SK-N-SH (cell line): ENCODE measurements at regions not wholly inside any gene's neighbourhood (a gene's known extent, or its start where the extent isn't known, plus 50 kb on each side); places are given as distances from the start of the nearest gene placed in this dataset.

ENCODE experiments used
- CHD2 ChIP-seq: fragments of 150-350 bp; IDR thresholded peaks from 2 replicates; pipeline ENCODE4 v1.6.1; 2018; ENCODE audit warnings: low read length; ENCODE audit not compliant: partially characterized antibody
- EP300 ChIP-seq, 2 experiments: IDR thresholded peaks; 2 replicates each; pipeline versions ENCODE4 v1.4.0 to v1.6.1; 2012; ENCODE audit warnings: borderline replicate concordance in 1 of 2, low read depth in 1 of 2, low read length in 1 of 2
- GABPA ChIP-seq: IDR thresholded peaks from 2 replicates; pipeline ENCODE4 v1.4.0; 2012; ENCODE audit warnings: low read depth, mild to moderate bottlenecking
- MEF2A ChIP-seq: IDR thresholded peaks from 2 replicates; pipeline ENCODE4 v1.4.0; 2012; ENCODE audit warnings: low read depth, borderline replicate concordance
- NFIC ChIP-seq: IDR thresholded peaks from 2 replicates; pipeline ENCODE4 v1.4.0; 2012; ENCODE audit warnings: borderline replicate concordance
- POLR2AphosphoS5 ChIP-seq: IDR thresholded peaks from 2 replicates; pipeline ENCODE4 v1.6.1; 2012; ENCODE audit warnings: low read depth, low read length
- RAD21 ChIP-seq: IDR thresholded peaks from 2 replicates; pipeline ENCODE4 v1.6.1; 2012; ENCODE audit warnings: mild to moderate bottlenecking, low read length
- RFX5 ChIP-seq: IDR thresholded peaks from 2 replicates; pipeline ENCODE4 v1.6.1; 2012; ENCODE audit warnings: mild to moderate bottlenecking, improper control_type of control experiment, low read length
- TAF1 ChIP-seq: IDR thresholded peaks from 2 replicates; pipeline ENCODE4 v1.6.1; 2012; ENCODE audit warnings: low read depth, mild to moderate bottlenecking, low read length, moderate library complexity, borderline replicate concordance
- TF ChIP-seq, protein P1 (sequence below): IDR thresholded peaks from 2 replicates; pipeline ENCODE4 v1.4.0; 2012; ENCODE audit warnings: low read depth
- TF ChIP-seq, protein P2 (sequence below): IDR thresholded peaks from 2 replicates; pipeline ENCODE4 v1.4.0; 2012; ENCODE audit warnings: low read depth, borderline replicate concordance
- TF ChIP-seq, protein P3 (sequence below): fragments of 200-600 bp; sonication (generic); IDR thresholded peaks from 2 replicates; pipeline ENCODE4 v1.6.1; 2017; ENCODE audit warnings: antibody characterized with exemption, mild to moderate bottlenecking, moderate library complexity
- TF ChIP-seq, protein P4 (sequence below): IDR thresholded peaks from 2 replicates; pipeline ENCODE4; 2012

DNA sequence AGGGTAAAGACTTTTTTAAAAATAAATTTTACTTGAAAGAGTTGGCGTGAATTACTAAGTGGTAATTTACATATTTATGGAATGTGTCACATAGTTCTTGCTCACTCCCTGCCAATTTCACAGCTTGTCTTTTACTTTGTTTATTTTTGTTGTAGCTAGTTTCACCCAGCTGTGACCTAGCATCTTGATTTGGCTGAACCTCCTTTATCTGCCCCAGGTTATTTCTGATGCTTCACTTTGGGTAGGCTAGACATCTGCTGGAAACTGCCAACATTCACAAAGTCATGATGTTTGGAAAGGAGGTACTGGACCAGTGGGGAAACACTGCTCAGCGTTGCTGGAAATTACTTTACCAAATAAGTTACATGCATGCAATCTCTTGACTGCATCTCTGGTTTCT lies 1676.0 kb upstream of the RAG2 start:
- TF ChIP-seq RFX5 (no peak), POLR2AphosphoS5 (no peak), CHD2 (no peak), TAF1 (no peak), EP300 (IDR thresholded peaks at IDR 0.05; ENCODE audit: borderline replicate concordance in 1 of 2, low read depth in 1 of 2, low read length in 1 of 2) (no peak), MEF2A (no peak), NFIC (no peak), RAD21 (no peak), GABPA (no peak)
- TF ChIP-seq, protein P1, sequence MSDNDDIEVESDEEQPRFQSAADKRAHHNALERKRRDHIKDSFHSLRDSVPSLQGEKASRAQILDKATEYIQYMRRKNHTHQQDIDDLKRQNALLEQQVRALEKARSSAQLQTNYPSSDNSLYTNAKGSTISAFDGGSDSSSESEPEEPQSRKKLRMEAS = no peak
- TF ChIP-seq, protein P2, sequence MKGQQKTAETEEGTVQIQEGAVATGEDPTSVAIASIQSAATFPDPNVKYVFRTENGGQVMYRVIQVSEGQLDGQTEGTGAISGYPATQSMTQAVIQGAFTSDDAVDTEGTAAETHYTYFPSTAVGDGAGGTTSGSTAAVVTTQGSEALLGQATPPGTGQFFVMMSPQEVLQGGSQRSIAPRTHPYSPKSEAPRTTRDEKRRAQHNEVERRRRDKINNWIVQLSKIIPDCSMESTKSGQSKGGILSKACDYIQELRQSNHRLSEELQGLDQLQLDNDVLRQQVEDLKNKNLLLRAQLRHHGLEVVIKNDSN = no peak
- TF ChIP-seq, protein P3, sequence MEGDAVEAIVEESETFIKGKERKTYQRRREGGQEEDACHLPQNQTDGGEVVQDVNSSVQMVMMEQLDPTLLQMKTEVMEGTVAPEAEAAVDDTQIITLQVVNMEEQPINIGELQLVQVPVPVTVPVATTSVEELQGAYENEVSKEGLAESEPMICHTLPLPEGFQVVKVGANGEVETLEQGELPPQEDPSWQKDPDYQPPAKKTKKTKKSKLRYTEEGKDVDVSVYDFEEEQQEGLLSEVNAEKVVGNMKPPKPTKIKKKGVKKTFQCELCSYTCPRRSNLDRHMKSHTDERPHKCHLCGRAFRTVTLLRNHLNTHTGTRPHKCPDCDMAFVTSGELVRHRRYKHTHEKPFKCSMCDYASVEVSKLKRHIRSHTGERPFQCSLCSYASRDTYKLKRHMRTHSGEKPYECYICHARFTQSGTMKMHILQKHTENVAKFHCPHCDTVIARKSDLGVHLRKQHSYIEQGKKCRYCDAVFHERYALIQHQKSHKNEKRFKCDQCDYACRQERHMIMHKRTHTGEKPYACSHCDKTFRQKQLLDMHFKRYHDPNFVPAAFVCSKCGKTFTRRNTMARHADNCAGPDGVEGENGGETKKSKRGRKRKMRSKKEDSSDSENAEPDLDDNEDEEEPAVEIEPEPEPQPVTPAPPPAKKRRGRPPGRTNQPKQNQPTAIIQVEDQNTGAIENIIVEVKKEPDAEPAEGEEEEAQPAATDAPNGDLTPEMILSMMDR = no peak
- TF ChIP-seq, protein P4, sequence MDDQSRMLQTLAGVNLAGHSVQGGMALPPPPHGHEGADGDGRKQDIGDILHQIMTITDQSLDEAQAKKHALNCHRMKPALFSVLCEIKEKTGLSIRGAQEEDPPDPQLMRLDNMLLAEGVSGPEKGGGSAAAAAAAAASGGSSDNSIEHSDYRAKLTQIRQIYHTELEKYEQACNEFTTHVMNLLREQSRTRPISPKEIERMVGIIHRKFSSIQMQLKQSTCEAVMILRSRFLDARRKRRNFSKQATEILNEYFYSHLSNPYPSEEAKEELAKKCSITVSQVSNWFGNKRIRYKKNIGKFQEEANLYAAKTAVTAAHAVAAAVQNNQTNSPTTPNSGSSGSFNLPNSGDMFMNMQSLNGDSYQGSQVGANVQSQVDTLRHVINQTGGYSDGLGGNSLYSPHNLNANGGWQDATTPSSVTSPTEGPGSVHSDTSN = no peak
